ENCODE measurements at regions not wholly inside any gene's neighbourhood (a gene's known extent, or its start where the extent isn't known, plus 50 kb on each side); places are given as distances from the start of the nearest gene placed in this dataset.
"Not testable (repeated sequence)": the region's sequence is repeated elsewhere in the genome, so short reads cannot be mapped to it uniquely, and the experiment has no call there.

- no peak for DNase-seq
These were observed 81.4 kb downstream of the RERGL start for GRCh38 chr12:18008642-18009041.

DNA sequence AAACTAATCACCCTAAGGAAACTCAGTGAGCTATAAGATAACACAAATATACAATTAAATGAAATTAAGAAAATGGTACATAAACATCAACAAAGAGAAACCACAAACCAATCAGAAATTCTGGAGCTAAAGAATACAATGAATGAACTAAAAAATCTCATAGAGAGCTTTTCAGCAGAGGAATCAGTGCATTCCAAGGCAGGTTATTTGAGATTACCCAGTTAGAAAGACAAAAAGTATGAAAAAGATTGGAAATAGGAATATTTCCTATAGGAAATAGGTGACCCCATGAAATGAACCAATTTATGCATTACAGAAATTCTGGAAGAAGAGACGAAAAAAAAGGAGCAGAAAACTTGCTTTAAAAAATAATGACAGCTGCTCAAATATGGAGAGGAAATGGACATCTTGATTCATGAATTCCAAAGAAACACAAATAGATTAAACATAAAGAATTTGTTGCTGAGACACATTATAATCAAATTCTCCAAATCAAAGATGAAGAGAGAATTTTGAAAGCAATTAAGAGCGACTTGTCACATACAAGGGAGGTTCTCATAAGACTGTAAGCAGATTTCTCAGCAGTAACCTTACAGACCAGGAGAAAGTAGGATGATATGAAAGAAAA, 90.7 kb downstream of the RERGL start:
- no peak for DNase-seq

DNA sequence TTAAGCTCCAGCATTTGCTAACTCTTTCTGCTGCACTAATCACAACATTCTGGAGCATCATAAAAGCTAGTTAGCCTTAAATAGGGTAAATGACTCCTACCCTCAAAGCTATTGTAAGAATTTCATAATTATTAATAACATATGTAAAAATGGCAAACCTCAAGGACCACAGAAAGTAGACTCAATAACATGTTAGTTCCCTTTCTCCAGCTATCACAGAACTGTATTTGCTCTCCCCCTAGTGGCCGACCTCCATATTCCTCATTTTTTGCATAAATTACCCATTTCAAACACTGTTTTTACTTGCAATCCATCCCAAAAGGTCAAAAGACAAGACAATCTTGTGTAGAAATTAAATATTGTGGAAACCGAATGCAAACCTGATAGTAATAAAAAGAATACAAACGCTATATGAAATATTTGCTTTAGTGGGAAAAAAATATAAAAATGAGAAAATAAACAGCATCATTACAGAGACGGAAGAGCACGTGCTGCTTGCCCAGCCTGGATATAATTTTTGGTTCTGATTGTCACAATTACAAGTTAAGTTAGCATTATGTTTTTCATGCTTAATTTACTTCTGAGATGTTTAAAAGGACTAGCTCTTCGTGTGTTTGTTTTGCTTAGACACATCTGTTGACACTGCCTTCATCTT, 97.9 kb downstream of the RERGL start:
- DNase-seq = peak; percentile 55

DNA sequence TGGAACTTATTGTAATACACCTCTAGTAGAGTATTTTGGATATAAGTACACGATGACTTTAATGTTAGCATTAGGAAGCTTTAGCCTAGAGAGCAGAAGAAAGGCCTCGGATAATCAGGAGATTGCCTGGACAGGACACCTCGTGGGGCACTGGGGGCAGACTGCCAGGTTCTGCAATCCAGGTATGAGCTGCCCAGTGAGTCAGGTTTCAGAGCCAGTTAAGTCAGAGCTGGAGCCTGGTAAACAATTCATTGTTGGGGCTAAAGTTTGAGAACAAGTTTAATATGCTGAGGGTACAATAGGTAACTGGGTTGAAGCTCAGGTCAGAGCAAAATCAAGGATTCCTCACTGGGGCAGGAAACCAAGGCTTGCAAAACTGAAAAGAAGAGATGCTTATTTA, 107.4 kb downstream of the RERGL start:
- DNase-seq = no peak

DNA sequence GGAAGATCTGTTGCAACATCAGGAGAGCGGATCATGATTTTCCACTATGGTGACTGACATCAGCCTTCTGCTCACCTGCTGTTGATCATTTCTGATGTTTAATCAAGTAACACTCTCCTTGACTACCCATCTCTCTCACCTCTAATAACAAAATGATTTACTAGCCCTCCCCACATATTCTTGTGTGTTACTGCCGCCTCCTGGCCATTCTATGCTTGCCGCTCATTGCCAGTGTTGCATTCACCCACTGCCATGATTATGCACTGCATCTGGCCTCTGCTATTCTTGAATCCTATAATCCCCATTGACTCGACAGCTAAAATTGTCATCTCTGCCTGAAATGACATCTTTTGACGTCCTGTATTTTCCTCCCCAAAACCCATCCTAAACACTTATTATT, 113.8 kb downstream of the RERGL start:
- DNase-seq = no peak

DNA sequence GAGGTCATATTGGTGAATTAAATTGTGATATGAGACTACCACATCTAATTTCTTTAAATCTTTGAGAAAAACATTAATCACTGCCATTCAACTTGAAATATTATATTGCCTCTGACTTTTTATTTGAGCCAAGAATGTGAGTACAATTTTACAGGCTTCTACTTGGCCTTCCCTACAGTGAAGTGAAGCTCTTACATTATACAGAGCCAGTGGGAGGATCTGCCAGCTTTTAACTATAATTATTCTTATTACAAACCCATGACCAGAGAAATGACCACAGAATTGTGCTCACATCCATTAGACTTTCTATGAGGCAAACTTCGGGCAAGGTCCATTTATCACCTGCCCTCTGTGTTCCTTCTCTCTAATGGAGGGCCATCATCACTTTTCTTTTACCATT, 114.2 kb downstream of the RERGL start:
- no peak for DNase-seq

DNA sequence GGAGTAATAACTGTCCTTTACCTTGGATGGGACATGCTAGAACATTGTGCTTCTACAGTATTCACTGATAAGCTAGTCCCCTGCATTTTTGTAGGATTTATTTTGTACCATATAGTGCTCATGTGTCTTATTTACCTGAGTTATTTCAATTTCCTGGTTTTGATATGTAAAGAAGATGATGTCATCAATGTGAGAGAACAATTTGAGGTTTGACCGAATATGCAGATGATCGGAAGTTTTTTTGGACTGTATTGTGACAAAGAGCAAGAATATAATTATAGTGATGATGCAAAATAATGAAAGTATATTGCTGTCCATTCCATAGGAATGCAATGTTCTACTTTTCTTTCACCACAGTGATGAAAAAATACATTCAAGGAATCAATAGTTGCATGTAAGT, 114.8 kb downstream of the RERGL start:
- no peak for DNase-seq

GRCh38 chr12:17971850-17972249, 118.1 kb downstream of the RERGL start:
- no peak for DNase-seq

DNA sequence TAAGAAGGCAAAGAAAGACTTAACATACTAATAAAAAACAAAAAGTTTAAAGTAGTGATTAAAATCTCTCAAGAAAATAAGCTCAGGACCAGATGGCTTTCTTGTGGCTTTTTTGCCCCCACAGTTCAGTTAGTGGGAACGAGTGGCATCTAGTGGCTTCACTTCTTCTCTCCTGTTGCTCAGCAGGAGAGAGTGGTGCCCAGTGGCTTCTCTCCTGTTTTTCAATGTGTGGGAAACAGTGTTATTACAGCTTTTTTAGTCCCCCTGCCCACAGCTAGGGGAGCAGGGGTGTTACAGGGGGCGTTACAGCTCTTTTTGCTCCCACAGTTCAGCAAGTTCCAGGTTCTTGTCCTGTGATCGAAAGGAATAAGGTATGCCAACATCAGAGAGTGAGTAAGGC, 135.2 kb downstream of the RERGL start:
- no peak for DNase-seq

DNA sequence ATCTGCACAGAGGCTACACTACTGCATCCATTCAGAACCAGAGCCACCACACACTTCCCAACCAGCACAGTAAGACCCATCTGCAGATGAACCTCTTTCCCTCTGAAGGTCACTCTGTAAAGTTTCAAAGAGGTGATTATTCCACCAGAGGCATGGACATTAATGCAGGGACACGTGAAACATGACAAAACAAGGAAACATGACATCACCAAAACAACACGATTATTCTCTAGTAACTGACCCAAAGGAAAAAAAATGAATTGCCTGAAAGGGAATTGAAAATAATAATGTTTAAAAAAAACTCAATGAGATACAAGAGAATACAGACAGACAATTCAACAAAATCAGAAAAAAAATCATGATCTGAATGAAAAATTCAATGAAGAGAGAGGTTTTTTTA, 139.1 kb downstream of the RERGL start:
- DNase-seq = no peak

DNA sequence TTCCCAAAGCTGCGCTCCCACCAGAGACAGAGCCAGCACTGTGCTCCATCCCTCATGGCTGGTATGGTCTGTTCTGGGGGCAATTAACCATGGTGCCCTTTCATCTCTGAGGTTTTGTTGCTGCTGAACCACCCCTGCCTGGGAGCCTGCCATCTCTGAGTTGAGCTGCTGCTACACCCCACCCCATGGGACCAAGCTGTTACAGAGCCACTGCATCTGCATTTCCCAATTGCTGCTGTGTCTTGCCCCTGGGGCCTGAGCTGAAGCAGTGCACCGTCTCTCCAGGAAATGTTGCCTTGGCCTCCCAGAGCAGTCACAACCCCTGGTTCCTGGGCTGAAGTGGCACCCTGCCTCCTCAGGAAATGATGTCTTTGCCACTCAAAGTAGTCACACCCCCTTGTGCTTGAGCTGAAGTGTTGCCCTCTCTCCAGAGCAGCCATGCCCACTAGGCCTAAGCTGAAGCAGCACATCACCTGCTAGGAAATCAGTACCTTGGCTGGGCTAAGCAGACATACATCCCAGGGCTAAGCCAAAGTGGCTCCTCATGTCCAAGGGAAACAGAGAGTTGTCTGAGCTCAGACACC, 140.3 kb downstream of the RERGL start:
- no peak for DNase-seq

- no peak for DNase-seq
These were observed 161.2 kb downstream of the RERGL start for GRCh38 chr12:17928708-17929366.

DNA sequence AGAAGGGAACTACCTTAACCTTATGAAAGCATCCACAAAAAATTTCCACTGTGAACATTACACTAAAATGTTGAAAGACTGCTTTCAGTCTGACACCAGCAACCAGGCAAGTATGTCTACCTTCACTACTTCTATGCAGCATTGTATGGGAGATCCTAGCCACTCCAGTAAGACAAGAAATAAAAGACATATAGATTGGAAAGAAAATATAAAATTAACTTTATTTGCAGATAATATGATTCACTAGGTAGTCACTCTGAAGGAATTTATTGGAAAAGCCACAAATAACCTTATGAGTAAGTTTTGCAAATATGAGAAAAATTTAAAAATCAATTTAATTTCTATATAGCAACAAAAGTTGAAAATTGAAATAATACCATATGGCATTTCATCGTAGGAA, 172.0 kb downstream of the RERGL start:
- DNase-seq = no peak

DNA sequence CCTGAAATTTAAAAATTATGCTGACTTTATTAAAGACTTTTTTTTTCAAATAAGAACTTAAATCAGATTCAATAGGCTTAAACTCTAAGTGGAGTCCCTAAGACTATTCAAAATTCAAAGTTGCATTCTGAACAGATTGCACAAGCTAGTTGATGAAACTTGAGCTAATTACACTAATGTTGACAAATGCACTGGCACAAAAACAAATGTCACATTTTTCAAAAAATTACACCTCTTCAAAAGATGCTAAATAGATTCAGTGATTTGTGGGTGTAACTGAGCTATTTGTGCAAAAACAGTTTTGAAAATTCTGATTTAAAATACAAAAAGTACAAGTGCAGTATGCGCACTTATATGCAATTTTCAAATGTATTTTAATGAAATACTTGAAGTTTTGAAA, 205.4 kb downstream of the RERGL start:
- no peak for DNase-seq

GRCh38 chr12:17878714-17879113, 211.3 kb downstream of the RERGL start:
- no peak for DNase-seq

DNA sequence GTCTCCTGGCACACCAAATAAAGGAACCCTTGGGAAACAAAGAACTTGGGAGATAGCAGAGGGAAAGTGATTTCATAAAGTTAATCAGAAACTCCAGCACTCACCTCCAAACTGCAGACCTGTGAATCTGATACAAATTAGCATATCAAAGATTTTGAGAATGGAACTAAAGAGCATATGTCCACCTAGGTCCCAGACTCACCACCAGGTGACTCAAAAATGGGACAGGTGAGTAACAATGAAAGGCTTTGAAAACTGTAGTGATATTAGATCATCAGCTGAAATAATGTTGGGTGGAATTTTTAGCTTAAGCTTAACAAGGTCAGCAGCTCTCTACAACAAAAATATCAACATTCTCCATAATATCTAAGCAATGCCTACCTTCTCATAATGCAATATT, 214.8 kb downstream of the RERGL start:
- no peak for DNase-seq

DNA sequence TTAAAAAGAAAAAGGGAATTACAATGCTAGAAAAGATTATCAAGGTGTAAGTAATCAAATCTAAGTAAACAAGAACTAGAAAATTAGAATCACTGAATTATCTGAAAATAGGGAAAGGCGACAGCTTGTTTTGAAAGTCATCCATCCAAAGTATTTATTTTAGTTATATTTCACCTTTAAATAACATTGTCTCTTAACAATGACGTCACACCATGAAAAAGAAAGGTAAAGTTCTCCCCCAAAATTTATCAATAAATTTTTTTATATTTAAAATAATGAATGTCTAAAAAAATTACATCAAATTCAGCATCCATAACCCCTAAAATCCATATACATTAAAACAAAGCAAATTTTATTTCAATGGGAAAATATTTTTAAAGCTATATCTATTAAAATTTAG, 223.2 kb downstream of the RERGL start:
- DNase-seq = no peak

DNA sequence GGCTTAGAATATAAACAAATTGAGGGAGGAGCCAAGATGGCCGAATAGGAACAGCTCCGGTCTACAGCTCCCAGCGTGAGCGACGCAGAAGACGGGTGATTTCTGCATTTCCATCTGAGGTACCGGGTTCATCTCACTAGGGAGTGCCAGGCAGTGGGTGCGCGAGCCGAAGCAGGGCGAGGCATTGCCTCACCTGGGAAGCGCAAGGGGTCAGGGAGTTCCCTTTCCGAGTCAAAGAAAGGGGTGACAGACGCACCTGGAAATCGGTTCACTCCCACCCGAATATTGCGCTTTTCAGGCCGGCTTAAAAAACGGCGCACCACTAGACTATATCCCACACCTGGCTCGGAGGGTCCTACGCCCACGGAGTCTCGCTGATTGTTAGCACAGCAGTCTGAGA, 234.4 kb downstream of the RERGL start:
- DNase-seq = not testable (repeated sequence)

DNA sequence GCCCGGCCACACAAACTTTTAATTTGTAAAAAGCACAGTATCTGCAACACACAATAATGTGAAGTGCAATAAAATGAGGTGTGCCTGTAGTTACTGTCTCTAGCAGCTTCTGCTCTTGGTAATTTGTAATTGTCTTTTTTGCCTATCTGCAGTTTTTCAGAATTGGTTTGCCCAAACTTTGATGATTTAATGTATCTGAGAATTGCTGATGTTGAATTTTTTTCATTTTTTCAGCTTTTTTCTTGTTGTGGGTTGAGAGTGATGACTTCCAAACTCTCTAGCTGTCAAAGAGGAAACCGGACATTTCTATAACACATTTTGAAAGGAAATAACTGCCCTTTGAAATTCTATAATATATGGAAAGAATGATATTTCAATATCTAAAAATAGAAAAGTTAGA, 236.9 kb downstream of the RERGL start:
- no peak for DNase-seq

DNA sequence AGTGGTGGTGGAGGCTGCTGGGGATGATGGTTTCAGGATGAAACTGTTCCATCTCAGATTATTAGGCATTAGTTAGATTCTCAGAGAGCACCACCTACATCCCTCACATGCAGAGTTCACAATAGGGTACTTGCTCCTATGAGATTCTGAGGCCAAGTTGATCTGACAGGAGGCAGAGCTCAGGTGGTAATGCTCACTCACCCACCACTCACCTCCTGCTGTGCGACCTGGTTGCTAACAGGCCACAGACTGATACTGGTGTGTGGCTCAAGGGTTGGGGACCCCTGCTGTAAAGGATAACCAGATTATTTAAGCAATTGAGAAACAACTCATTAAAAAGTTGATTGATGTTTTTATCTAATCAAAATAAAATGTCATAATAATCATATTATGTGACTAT, 248.5 kb downstream of the RERGL start:
- no peak for DNase-seq

GRCh38 chr12:17829813-17830212, 260.2 kb downstream of the RERGL start:
- DNase-seq = no peak

- no peak for DNase-seq
These were observed 271.1 kb downstream of the RERGL start for GRCh38 chr12:17818931-17819330.

DNA sequence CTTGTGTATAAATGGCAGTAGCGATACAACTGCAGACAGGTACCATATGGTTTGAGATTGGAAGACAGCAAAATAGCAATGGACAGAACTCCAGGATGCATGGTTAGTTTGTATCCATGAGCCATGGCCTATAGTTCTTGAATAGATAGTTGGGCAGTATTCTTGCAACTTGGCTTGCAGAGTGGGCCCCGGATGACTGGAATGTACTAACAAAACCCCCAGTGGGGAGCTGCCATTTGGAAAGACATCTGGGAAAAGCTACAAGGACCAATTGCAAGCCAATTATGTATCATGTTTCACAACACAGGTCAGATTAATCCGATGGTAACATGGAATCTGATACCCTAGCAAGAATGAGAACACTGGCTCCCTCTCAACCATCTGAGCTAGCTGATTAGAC, 279.6 kb downstream of the RERGL start:
- DNase-seq = no peak

GRCh38 chr12:17809206-17809605, 280.8 kb downstream of the RERGL start:
- no peak for DNase-seq
